ENCODE measurements at regions not wholly inside any gene's neighbourhood (a gene's known extent, or its start where the extent isn't known, plus 50 kb on each side); places are given as distances from the start of the nearest gene placed in this dataset.
"Not testable (repeated sequence)": the region's sequence is repeated elsewhere in the genome, so short reads cannot be mapped to it uniquely, and the experiment has no call there.

DNA sequence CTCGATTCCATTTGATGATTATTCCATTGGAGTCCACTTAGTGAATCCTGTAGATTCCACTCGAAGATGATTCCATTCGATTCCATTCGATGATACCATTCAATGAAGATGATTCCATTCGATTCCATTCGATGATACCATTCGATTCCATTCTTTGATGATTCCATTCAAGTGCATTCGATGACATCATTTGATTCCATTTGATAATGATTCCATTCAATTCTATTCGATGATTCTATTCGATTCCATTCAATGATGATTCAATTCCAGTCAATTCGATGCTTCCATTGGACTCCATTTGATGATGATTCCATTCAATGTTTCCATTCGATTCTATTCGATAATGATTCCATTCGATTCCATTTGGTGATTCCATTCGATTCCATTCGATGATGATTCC, 1150.0 kb downstream of the TP53TG3F start:
- H3K27ac ChIP-seq (ENCODE audit: low read depth, low read length); H3K36me3 ChIP-seq (ENCODE audit: control insufficient read depth, insufficient read depth, low read length); H3K27me3 ChIP-seq (ENCODE audit: control insufficient read depth, insufficient read depth, low read length); H3K4me3 ChIP-seq (ENCODE audit: low read depth, low read length); H3K9ac ChIP-seq (ENCODE audit: low read length); H3K4me1 ChIP-seq (ENCODE audit: control insufficient read depth, insufficient read depth, low read length): not testable (repeated sequence)
- H3K9me3 ChIP-seq (ENCODE audit: control insufficient read depth, insufficient read depth, low read depth, low read length) = peaks cover 79% of the 10 kb centered on the region
